Left renal cortex interstitium (tissue), 4 donors: ENCODE measurements at regions not wholly inside any gene's neighbourhood (a gene's known extent, or its start where the extent isn't known, plus 50 kb on each side); places are given as distances from the start of the nearest gene placed in this dataset.

Experiments
- DNase-seq, 4 donors: peaks; one replicate each; pipeline ENCODE4 v3.0.0-alpha.2; 2013; ENCODE audit warnings: low read depth in 4 of 4, low spot score in 2 of 4, missing footprints in 1 of 4

DNA sequence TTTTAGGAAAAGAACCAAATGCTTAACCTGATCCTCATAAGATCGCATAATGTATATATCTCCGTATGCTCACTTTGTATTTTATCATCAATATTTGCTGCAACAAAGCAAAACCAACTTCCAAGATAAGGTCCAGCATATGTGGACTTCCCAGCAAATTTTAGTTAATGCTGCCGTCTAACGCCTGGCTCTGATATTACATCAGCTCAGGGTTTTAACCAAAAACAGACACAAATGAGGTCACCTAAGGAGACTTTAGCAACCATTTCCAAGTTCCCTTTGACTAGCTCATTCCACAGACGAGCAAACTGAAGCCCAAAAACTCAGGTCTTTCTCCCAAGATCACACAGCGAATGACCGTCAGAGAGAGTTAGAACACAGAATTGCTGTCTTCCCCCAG is 59.4 kb upstream of the UCN3 start:
- no peak for DNase-seq

DNA sequence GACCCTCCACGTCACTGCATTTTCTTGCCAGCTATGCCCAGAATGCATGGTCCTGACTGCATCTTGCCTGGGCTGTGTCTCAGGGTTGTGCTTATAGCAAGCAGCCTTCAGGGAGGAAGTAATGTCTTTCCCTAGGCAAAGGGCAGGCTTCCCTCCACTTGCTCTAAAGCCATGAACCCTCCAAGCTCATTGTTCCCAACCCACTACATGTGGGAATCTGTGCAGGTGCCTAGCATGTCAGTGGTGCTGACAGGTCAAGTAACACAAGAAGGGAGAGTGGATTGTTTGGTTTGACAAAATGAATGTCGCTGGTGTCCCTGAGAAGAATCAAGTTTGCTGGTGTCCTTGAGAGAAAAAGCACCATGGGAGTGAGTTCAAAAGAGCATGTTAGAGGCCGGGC is 53.9 kb upstream of the UCN3 start:
- no peak for DNase-seq

DNA sequence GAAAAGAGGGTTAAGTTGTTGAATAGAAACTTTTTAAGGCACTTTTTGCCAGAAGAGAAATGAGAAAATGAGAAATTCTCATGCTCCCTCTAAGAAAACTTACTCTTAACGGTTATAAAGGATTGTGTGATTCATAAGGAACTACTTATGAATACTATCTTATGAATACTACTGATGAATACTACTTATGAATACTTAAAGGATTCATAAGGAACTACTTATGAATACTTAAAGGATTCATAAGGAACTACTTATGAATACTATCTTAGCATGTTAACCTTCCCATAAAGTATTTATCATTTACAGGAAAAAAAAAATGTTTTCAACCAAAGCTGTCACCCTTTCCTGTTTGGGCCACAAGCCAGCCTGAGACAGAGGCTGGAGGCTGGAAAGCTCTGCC is 53.1 kb upstream of the UCN3 start:
- no peak for DNase-seq

DNA sequence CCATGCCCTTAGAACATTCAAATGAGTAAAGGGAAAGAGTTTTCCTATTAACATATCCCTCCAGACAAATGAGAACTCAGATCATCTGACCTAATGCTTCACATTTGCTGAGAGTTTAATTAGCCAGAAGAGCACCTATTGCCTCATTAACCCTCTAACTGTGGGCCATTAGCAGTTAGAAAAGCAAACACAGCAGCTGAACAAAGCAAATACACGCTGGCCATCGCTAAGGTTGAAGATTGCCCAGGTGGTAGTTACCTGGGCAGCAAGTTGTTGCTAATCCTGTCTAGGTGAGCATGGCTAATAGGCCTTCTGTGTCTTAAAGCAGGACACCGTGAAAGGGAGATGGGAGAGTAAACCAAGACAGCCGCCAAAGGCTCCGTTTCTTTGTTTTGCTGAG is 49.9 kb upstream of the UCN3 start:
- DNase-seq, result no peak
